GM13977 (cell line): ENCODE measurements at regions not wholly inside any gene's neighbourhood (a gene's known extent, or its start where the extent isn't known, plus 50 kb on each side); places are given as distances from the start of the nearest gene placed in this dataset.
"Not testable (repeated sequence)": the region's sequence is repeated elsewhere in the genome, so short reads cannot be mapped to it uniquely, and the experiment has no call there.

Source experiments
- DNase-seq: peaks from one replicate; pipeline ENCODE4 v3.0.0; 2012; ENCODE audit warnings: low spot score
- CTCF ChIP-seq: IDR thresholded peaks from 2 replicates; pipeline ENCODE4 v1.5.1; 2012; ENCODE audit warnings: mild to moderate bottlenecking, control low read depth; ENCODE audit not compliant: insufficient read depth; ENCODE audit errors: extremely low read depth, missing control alignments
- in situ Hi-C: fragments of 300-500 bp; cut with MboI; formaldehyde crosslinking; loops from one replicate; pipeline ENCODE4 v1.12.0; 2022; ENCODE audit warnings: low sequenced_read_pairs, low pct_unique_long_range_greater_than_20kb, mixed read lengths, inconsistent platforms; ENCODE audit not compliant: unreplicated experiment

- no peak for DNase-seq
- in situ Hi-C loops: no loop called here
- peak; percentile 10 for TF ChIP-seq CTCF
Measured at GRCh38 chrX:75623535-75623934, 100.7 kb upstream of the ZDHHC15 start.

GRCh38 chrX:75609406-75609805, 86.6 kb upstream of the ZDHHC15 start:
- TF ChIP-seq CTCF: no peak
- in situ Hi-C loops: no loop called here
- no peak for DNase-seq

- in situ Hi-C loops: no loop called here
- peak; percentile 64 for TF ChIP-seq CTCF
- peak; percentile 48 for DNase-seq
Measured at GRCh38 chrX:75603833-75604232, 81.0 kb upstream of the ZDHHC15 start.

GRCh38 chrX:75602022-75602421, 79.2 kb upstream of the ZDHHC15 start:
- DNase-seq, in situ Hi-C loops: not testable (repeated sequence)

- TF ChIP-seq CTCF: no peak
- no peak for DNase-seq
- in situ Hi-C loops: no loop called here
Measured at GRCh38 chrX:75596178-75596577, 73.3 kb upstream of the ZDHHC15 start.

- DNase-seq, in situ Hi-C loops: not testable (repeated sequence)
Measured at GRCh38 chrX:75593186-75593585, 70.3 kb upstream of the ZDHHC15 start.

- in situ Hi-C loops: no loop called here
- DNase-seq: no peak
- TF ChIP-seq CTCF: no peak
Measured at GRCh38 chrX:75582511-75582910, 59.7 kb upstream of the ZDHHC15 start.
